Stimulated activated naive CD8-positive, alpha-beta T cell treated with anti-CD3 and anti-CD28 coated beads, Interleukin-15, Interleukin-2, amounts not matched to agents 100 U/mL and 50 U/mL, for 24 hours (primary cell): ENCODE measurements at regions not wholly inside any gene's neighbourhood (a gene's known extent, or its start where the extent isn't known, plus 50 kb on each side); places are given as distances from the start of the nearest gene placed in this dataset.
"Not testable (repeated sequence)": the region's sequence is repeated elsewhere in the genome, so short reads cannot be mapped to it uniquely, and the experiment has no call there.

ENCODE experiments used
- ATAC-seq: fragments of 150-1000 bp; cut with Tn5 transposase; one replicate; pipeline ENCODE4 v1.10.0; 2021
- DNase-seq: peaks from one replicate; pipeline ENCODE4 v3.0.0; 2021

DNA sequence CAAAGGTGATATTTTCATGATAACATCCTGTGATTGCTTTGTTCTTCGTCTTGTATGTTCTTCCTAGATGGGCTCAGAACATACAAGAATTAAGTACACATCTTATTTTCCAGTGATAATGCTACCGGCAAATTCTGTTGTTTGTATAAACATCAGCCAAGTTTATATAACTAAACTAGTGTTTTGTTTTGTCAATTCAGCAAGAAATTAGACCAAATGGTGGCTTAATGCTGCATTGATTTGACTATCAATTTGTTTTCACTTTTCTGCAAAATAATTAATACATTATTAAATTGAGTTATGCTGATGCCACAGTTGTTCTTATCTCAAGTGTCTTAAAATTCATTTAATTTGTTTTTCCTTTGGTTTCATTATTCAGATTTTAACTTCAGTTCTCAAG lies 177.7 kb downstream of the OR4F29 start:
- not testable (repeated sequence) for DNase-seq, ATAC-seq

DNA sequence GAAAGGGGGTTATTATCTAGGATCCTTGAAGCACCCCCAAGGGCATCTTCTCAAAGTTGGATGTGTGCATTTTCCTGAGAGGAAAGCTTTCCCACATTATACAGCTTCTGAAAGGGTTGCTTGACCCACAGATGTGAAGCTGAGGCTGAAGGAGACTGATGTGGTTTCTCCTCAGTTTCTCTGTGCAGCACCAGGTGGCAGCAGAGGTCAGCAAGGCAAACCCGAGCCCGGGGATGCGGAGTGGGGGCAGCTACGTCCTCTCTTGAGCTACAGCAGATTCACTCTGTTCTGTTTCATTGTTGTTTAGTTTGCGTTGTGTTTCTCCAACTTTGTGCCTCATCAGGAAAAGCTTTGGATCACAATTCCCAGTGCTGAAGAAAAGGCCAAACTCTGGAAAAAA lies 183.7 kb downstream of the OR4F29 start:
- DNase-seq, result peak; percentile 76
- ATAC-seq, result not testable (repeated sequence)
